GM12873 (cell line): ENCODE measurements at regions not wholly inside any gene's neighbourhood (a gene's known extent, or its start where the extent isn't known, plus 50 kb on each side); places are given as distances from the start of the nearest gene placed in this dataset.

Experiments used
- CTCF ChIP-seq: IDR thresholded peaks from 2 replicates; pipeline ENCODE4 v1.5.1; 2012; ENCODE audit warnings: low read depth, mild to moderate bottlenecking, moderate library complexity, low read length, control low read depth; ENCODE audit not compliant: insufficient read depth; ENCODE audit errors: missing control alignments

GRCh38 chr4:100288811-100289529 is 98.7 kb upstream of the DDIT4L start:
- no peak for TF ChIP-seq CTCF

- no peak for TF ChIP-seq CTCF
Observed at GRCh38 chr4:100288161-100288560, 97.9 kb upstream of the DDIT4L start.

GRCh38 chr4:100287534-100287933 is 97.3 kb upstream of the DDIT4L start:
- TF ChIP-seq CTCF, result no peak

GRCh38 chr4:100286636-100287035 is 96.4 kb upstream of the DDIT4L start:
- no peak for TF ChIP-seq CTCF

GRCh38 chr4:100285121-100285520 is 94.9 kb upstream of the DDIT4L start:
- no peak for TF ChIP-seq CTCF

- no peak for TF ChIP-seq CTCF
Observed at GRCh38 chr4:100284129-100284880, 94.0 kb upstream of the DDIT4L start.

- TF ChIP-seq CTCF, result no peak
Observed at GRCh38 chr4:100280807-100281206, 90.5 kb upstream of the DDIT4L start.
